ENCODE measurements at regions not wholly inside any gene's neighbourhood (a gene's known extent, or its start where the extent isn't known, plus 50 kb on each side); places are given as distances from the start of the nearest gene placed in this dataset.

- no peak overlapping the region for H3K4me3 ChIP-seq (ENCODE audit: low read depth, low read length, poor library complexity, severe bottlenecking)
- peak overlapping the region; percentile 73; the same call in 1 of the 2 replicates for H2AFZ ChIP-seq (ENCODE audit: low read length)
- no peak overlapping the region for H3K4me2 ChIP-seq (ENCODE audit: low read length)
- H3K4me1 ChIP-seq (ENCODE audit: insufficient read depth, low read length, severe bottlenecking): peaks cover 23% of the 10 kb centered on the region
- no peak overlapping the region for H3K27ac ChIP-seq (ENCODE audit: low read depth, low read length, poor library complexity, severe bottlenecking)
- no peaks in the 10 kb centered on the region for H3K9me3 ChIP-seq (ENCODE audit: low read length)
- no peaks in the 10 kb centered on the region for H4K20me1 ChIP-seq (ENCODE audit: insufficient read depth, low read length)
- H3K9me2 ChIP-seq (ENCODE audit: low read depth, low read length): no peaks in the 10 kb centered on the region
- no peak overlapping the region for H3K9ac ChIP-seq (ENCODE audit: low read length)
- no peaks in the 10 kb centered on the region for H3K27me3 ChIP-seq (ENCODE audit: insufficient read depth, low read length)
- H3K36me3 ChIP-seq (ENCODE audit: insufficient read depth, low read length): no peaks in the 10 kb centered on the region
- no peaks in the 10 kb centered on the region for H3K79me2 ChIP-seq (ENCODE audit: insufficient read depth, low read length)
- TF ChIP-seq CTCF (IDR thresholded peaks at IDR 0.05; ENCODE audit: low read length) (peak; percentile 99), EZH2 (IDR thresholded peaks at IDR 0.05; ENCODE audit: borderline replicate concordance, low read length) (no peak)
- no peaks in the 10 kb centered on the region for H3F3A ChIP-seq (ENCODE audit: insufficient read depth, low read length)
Measured at GRCh38 chr13:103140001-103140671, 73.9 kb upstream of the SLC10A2 start.

GRCh38 chr13:103134271-103134670, 68.1 kb upstream of the SLC10A2 start:
- no peaks in the 10 kb centered on the region for H3F3A ChIP-seq (ENCODE audit: insufficient read depth, low read length)
- no peak overlapping the region for H2AFZ ChIP-seq (ENCODE audit: low read length)
- no peaks in the 10 kb centered on the region for H3K9me2 ChIP-seq (ENCODE audit: low read depth, low read length)
- H3K27ac ChIP-seq (ENCODE audit: low read depth, low read length, poor library complexity, severe bottlenecking): no peak overlapping the region
- no peaks in the 10 kb centered on the region for H3K27me3 ChIP-seq (ENCODE audit: insufficient read depth, low read length)
- TF ChIP-seq EZH2 (IDR thresholded peaks at IDR 0.05; ENCODE audit: borderline replicate concordance, low read length): no peak
- TF ChIP-seq CTCF (IDR thresholded peaks at IDR 0.05; ENCODE audit: low read length): no peak
- no peak overlapping the region for H3K4me2 ChIP-seq (ENCODE audit: low read length)
- no peak overlapping the region for H3K4me3 ChIP-seq (ENCODE audit: low read depth, low read length, poor library complexity, severe bottlenecking)
- no peaks in the 10 kb centered on the region for H3K9me3 ChIP-seq (ENCODE audit: low read length)
- peaks cover 49% of the 10 kb centered on the region for H3K4me1 ChIP-seq (ENCODE audit: insufficient read depth, low read length, severe bottlenecking)
- no peaks in the 10 kb centered on the region for H3K79me2 ChIP-seq (ENCODE audit: insufficient read depth, low read length)
- no peaks in the 10 kb centered on the region for H3K36me3 ChIP-seq (ENCODE audit: insufficient read depth, low read length)
- H4K20me1 ChIP-seq (ENCODE audit: insufficient read depth, low read length): no peaks in the 10 kb centered on the region
- no peak overlapping the region for H3K9ac ChIP-seq (ENCODE audit: low read length)

- Histone ChIP-seq H3K9me3 (ENCODE audit: low read length) (no peaks in the 10 kb centered on the region), H3K4me1 (ENCODE audit: insufficient read depth, low read length, severe bottlenecking) (peaks cover 49% of the 10 kb centered on the region), H3K27me3 (ENCODE audit: insufficient read depth, low read length) (no peaks in the 10 kb centered on the region), H2AFZ (ENCODE audit: low read length) (no peak overlapping the region), H3K27ac (ENCODE audit: low read depth, low read length, poor library complexity, severe bottlenecking) (no peak overlapping the region), H3K79me2 (ENCODE audit: insufficient read depth, low read length) (no peaks in the 10 kb centered on the region), H3F3A (ENCODE audit: insufficient read depth, low read length) (no peaks in the 10 kb centered on the region), H3K9ac (ENCODE audit: low read length) (no peak overlapping the region), H3K4me3 (ENCODE audit: low read depth, low read length, poor library complexity, severe bottlenecking) (no peak overlapping the region), H3K36me3 (ENCODE audit: insufficient read depth, low read length) (no peaks in the 10 kb centered on the region), H3K4me2 (ENCODE audit: low read length) (no peak overlapping the region), H3K9me2 (ENCODE audit: low read depth, low read length) (no peaks in the 10 kb centered on the region), H4K20me1 (ENCODE audit: insufficient read depth, low read length) (no peaks in the 10 kb centered on the region)
- TF ChIP-seq CTCF (IDR thresholded peaks at IDR 0.05; ENCODE audit: low read length) (no peak), EZH2 (IDR thresholded peaks at IDR 0.05; ENCODE audit: borderline replicate concordance, low read length) (no peak)
Measured at GRCh38 chr13:103133556-103133955, 67.3 kb upstream of the SLC10A2 start.
